Activated CD4-positive, alpha-beta memory T cell treated with anti-CD3 and anti-CD28 coated beads, Interleukin-2, amount 10 ng/mL, durations not matched to agents 7 days and 5 days (primary cell): ENCODE measurements at regions not wholly inside any gene's neighbourhood (a gene's known extent, or its start where the extent isn't known, plus 50 kb on each side); places are given as distances from the start of the nearest gene placed in this dataset.
"Not testable (repeated sequence)": the region's sequence is repeated elsewhere in the genome, so short reads cannot be mapped to it uniquely, and the experiment has no call there.

Experiments used
- CTCF ChIA-PET: fragments of 350-600 bp; sonication (Branson Sonifier 250); formaldehyde crosslinking; loops from one replicate; lab custom pipeline; 2021; ENCODE audit warnings: antibody characterized with exemption, inconsistent platforms; lab: Charles Lee
- POLR2A ChIA-PET: fragments of 350-600 bp; sonication (Branson Sonifier 250); formaldehyde crosslinking; loops from one replicate; lab custom pipeline; 2021; ENCODE audit warnings: antibody characterized with exemption; lab: Charles Lee
- DNase-seq: peaks from one replicate; pipeline ENCODE4 v3.0.0-alpha.2; 2020
- H3K27ac Mint-ChIP-seq: one replicate; pipeline ENCODE4 v1.8.0; 2021; ENCODE audit warnings: mild to moderate bottlenecking, mixed read lengths
- H3K27me3 Mint-ChIP-seq: one replicate; pipeline ENCODE4 v1.8.0; 2021; ENCODE audit warnings: mixed read lengths
- H3K36me3 Mint-ChIP-seq: one replicate; pipeline ENCODE4 v1.8.0; 2021; ENCODE audit warnings: low read depth, mixed read lengths
- H3K4me1 Mint-ChIP-seq: one replicate; pipeline ENCODE4 v1.8.0; 2021; ENCODE audit warnings: mixed read lengths
- H3K4me3 Mint-ChIP-seq: one replicate; pipeline ENCODE4 v1.8.0; 2021; ENCODE audit warnings: mild to moderate bottlenecking, mixed read lengths
- H3K9me3 Mint-ChIP-seq: one replicate; pipeline ENCODE4 v1.8.0; 2021; ENCODE audit warnings: mixed read lengths

DNA sequence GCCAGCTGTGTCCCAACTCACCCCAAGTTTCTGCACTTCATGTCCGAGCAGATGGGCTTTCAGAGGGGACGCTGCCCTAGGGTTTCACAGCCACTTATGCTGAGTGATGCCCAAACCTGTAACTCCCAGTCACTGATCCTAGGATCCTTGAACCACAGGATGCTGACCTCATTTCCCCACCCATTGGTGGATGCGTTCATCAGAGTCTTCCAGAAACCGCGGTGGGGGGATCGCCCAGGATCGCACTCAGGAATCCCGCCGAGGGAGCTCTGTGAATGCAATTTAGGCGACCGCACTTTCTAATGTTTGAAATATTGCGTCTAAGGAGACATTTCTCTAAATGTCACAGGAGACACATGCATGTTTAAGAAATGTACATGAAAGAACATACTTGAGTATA lies 212.3 kb upstream of the IRX4 start:
- no peaks in the 10 kb centered on the region for H3K9me3 Mint-ChIP-seq
- no peak overlapping the region for H3K4me3 Mint-ChIP-seq
- H3K4me1 Mint-ChIP-seq: no peaks in the 10 kb centered on the region
- DNase-seq: no peak
- no peaks in the 10 kb centered on the region for H3K36me3 Mint-ChIP-seq
- ChIA-PET POLR2A (no interaction called here), CTCF (no interaction called here)
- H3K27me3 Mint-ChIP-seq: no peaks in the 10 kb centered on the region
- H3K27ac Mint-ChIP-seq: no peak overlapping the region

DNA sequence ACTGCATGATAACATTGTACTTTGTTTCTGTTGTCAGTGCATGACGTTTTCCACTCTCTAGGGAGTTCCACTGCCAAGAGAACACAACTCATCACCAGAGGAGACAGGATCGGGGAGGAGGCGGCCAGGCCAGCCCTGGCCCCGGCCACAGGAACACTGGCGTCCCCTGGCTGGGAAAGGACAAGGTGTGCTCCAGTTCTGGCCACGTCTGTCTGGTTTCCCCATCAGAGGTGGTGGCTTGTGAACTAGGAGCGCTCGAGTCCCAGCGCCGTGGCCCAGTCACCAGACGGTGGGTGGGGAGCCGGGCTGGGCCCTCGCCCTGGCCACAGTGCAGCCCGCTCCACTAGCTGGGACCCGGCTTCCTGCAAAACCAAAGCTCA lies 211.9 kb upstream of the IRX4 start:
- H3K4me1 Mint-ChIP-seq: no peaks in the 10 kb centered on the region
- H3K36me3 Mint-ChIP-seq: no peaks in the 10 kb centered on the region
- H3K27ac Mint-ChIP-seq: no peak overlapping the region
- H3K9me3 Mint-ChIP-seq: no peaks in the 10 kb centered on the region
- H3K27me3 Mint-ChIP-seq: no peaks in the 10 kb centered on the region
- POLR2A ChIA-PET: no interaction called here
- CTCF ChIA-PET: no interaction called here
- no peak overlapping the region for H3K4me3 Mint-ChIP-seq
- no peak for DNase-seq

DNA sequence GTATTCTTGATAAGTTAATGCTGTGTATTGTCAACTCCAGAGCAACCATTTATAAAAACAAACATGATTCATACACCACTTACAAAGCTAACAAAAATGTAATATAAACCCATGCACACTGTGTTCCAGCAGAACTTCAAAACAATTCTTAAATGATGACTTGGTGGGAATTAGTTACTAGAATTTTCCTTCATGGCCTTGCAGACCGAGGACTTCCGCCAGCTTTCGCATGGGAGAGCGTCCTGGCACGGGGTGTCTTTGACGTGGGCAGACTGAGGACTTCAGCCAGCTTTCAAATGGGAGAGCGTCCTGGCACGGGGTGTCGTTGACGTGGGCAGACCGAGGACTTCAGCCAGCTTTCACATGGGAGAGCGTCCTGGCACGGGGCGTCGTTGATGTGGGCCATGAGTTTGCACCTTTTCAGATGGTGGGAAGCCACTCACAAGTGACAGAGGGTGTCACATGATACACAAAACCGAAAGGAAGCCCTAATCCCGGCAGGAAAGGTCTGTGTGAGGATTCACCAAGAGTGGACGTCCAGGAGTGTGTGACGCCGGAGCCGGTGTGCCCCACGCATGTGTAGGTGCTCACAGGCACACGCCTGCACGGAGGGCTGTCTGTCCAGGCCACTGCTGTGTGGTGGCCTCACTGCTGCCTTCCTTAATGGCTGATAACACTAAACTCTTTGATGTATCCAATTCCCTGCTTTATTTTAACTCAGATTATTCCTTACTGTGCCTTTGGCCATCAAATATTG lies 211.3 kb upstream of the IRX4 start:
- Mint-ChIP-seq H3K27me3 (peaks cover 3% of the 10 kb centered on the region), H3K4me3 (no peak overlapping the region), H3K4me1 (no peaks in the 10 kb centered on the region), H3K36me3 (no peaks in the 10 kb centered on the region), H3K27ac (no peak overlapping the region), H3K9me3 (no peaks in the 10 kb centered on the region)
- no peak for DNase-seq
- ChIA-PET POLR2A (no interaction called here), CTCF (no interaction called here)

DNA sequence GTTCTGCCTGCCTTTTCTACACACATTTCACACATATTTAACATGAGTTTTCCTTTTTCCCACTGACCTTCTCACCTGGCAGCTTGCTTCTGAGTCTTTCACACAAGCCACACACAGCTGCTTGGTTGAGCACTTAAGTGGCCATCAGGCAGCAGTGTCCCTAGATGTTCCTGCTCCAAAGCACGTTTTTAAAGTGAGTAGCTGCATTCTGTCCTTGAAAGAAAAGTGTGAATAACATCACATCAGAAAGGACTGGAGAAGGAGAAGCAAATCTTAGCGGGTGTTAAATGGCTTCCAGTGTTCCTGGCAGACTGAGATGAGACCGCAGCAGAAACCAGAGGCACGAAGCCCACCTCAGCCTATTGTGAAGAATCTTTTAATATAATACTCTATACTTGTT lies 209.2 kb upstream of the IRX4 start:
- DNase-seq: no peak
- POLR2A ChIA-PET: no interaction called here
- Mint-ChIP-seq H3K4me1 (no peaks in the 10 kb centered on the region), H3K27me3 (peaks cover 3% of the 10 kb centered on the region), H3K27ac (no peak overlapping the region), H3K36me3 (no peaks in the 10 kb centered on the region), H3K9me3 (no peaks in the 10 kb centered on the region), H3K4me3 (no peak overlapping the region)
- CTCF ChIA-PET: no interaction called here

DNA sequence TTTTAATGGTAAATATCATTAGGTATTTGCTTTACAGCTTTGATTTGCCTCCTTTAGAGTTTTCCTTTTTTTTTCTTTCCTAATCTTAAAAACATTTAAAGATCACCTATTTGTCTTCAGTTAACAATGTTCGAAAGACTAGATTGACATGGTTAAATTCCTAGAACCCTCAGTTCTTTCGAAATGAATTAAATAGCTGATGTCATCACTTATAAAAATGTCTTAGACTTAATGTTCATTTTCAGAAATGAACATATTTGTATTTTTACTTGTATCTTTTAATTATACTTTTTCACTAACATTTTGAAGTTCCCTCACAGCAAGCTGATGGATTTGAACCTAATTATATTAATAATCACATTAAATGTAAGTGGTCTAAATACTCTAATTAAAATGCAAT lies 205.3 kb upstream of the IRX4 start:
- no peaks in the 10 kb centered on the region for H3K9me3 Mint-ChIP-seq
- POLR2A ChIA-PET: no interaction called here

DNA sequence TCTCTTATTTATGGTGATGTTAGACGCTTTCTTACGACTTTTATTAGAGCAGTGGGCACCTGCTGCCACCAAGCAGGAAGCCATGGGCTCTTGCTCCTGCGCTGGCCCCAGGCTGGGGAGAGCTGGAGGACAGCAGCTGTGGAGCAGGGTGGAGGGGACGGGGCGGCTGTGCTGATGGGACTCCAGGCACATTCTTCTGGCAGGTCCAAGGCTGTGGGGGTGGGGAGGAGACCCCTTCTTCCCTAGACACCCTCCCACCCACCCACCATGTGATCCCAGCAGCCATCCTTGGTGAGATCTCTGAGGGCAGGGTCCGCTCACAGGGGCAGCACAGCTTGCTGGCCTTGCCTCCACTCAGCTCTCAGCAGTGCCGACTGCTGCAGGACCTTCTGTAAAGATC lies 192.6 kb upstream of the IRX4 start:
- Mint-ChIP-seq H3K36me3 (no peaks in the 10 kb centered on the region), H3K27me3 (peaks cover 2% of the 10 kb centered on the region), H3K4me1 (no peaks in the 10 kb centered on the region), H3K27ac (no peak overlapping the region), H3K9me3 (no peaks in the 10 kb centered on the region), H3K4me3 (no peak overlapping the region)
- ChIA-PET CTCF (no interaction called here), POLR2A (no interaction called here)
- no peak for DNase-seq

More for the DNA sequence above, 205.3 kb upstream of the IRX4 start:
- Mint-ChIP-seq H3K4me3 (no peak overlapping the region), H3K4me1 (no peaks in the 10 kb centered on the region), H3K36me3 (no peaks in the 10 kb centered on the region), H3K27ac (no peak overlapping the region), H3K27me3 (peaks cover 7% of the 10 kb centered on the region)
- CTCF ChIA-PET: no interaction called here
- DNase-seq: no peak

DNA sequence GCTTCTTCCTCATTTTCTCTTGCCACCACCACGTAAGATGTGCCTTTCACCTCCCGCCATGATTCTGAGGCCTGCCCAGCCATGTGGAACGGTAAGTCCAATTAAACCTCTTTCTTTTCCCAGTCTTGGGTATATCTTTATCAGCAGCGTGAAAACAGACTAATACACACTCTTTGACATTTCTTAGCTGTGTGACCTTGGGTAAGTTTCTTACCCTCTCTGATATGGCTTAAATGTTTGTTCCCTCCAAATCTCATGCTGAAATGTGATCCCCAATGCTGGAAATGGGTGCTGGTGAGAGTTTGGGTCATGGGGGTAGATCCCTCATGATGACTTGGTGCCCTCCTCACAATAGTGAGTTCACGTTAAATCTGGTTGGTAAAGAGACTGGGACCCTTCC lies 188.8 kb upstream of the IRX4 start:
- POLR2A ChIA-PET: no interaction called here
- no peak overlapping the region for H3K4me3 Mint-ChIP-seq

DNA sequence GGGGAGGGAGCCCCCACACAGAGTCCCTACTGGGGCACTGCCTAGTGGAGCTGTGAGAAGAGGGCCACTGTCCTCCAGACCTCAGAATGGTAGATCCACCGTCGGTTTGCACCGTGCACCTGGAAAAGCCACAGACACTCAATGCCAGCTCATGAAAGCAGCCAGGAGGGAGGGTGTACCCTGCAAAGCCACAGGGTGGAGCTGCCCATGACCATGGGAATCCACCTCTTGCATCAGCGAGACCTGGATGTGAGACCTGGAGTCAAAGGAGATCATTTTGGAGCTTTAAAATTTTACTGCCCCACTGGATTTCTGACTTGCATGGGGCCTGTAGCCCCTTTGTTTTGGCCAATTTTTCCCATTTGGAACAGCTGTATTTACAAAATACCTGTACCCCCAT lies 188.1 kb upstream of the IRX4 start:
- H3K9me3 Mint-ChIP-seq, H3K36me3 Mint-ChIP-seq, H3K27me3 Mint-ChIP-seq, H3K27ac Mint-ChIP-seq, H3K4me3 Mint-ChIP-seq, POLR2A ChIA-PET, CTCF ChIA-PET, DNase-seq, H3K4me1 Mint-ChIP-seq: not testable (repeated sequence)

More for the DNA sequence above, 188.8 kb upstream of the IRX4 start:
- Mint-ChIP-seq H3K4me1 (no peaks in the 10 kb centered on the region), H3K27me3 (no peaks in the 10 kb centered on the region), H3K36me3 (no peaks in the 10 kb centered on the region), H3K27ac (no peak overlapping the region), H3K9me3 (no peaks in the 10 kb centered on the region)
- CTCF ChIA-PET: no interaction called here
- DNase-seq: no peak

DNA sequence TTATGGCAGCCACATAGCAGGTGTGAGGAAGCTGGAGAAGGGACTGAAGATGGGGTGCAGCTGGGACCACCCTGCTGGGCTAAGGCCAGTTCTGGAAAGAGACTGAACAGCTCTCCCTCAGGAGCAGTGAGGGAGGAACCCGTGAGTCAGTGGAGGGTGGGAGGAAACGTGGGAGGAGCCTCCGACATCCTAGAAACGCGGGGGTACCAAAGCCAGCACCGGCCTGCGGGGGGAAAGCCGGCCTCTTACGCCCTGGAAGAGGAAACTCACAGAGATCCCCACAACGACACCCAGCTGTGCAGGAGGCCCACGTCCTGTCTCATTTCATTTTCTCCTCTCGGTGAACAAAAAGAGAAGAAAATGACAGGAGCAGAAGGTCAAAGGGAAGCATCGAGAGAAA lies 185.8 kb upstream of the IRX4 start:
- Mint-ChIP-seq H3K27ac (no peak overlapping the region), H3K27me3 (no peaks in the 10 kb centered on the region), H3K36me3 (no peaks in the 10 kb centered on the region), H3K4me3 (no peak overlapping the region), H3K9me3 (peaks cover under 1% of the 10 kb centered on the region), H3K4me1 (no peaks in the 10 kb centered on the region)
- DNase-seq: no peak
- CTCF ChIA-PET: no interaction called here
- POLR2A ChIA-PET: no interaction called here

DNA sequence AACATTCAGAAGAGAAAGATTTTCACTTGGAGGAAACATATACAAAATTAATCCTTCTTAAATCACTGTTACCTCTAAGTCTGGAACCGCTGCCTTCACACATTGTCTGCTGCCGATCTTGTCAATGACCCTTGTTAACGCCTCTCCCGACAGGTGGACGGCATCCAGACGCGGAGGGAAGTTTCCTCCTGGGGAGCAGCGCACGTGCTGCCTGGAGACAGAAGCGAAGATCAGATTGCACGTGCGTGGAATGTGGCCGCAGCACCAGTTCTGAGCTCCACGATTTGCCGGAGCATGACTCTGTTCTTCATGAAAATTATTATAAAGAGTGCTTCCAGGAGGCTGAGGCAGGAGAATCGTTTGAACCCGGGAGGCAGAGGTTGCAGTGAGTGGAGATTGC lies 183.6 kb upstream of the IRX4 start:
- no peak overlapping the region for H3K4me3 Mint-ChIP-seq
- no peak for DNase-seq
- POLR2A ChIA-PET: no interaction called here
- H3K27ac Mint-ChIP-seq: no peak overlapping the region
- H3K27me3 Mint-ChIP-seq: peaks cover 4% of the 10 kb centered on the region
- CTCF ChIA-PET: interaction anchor here (0.7 kb wide), 1 partner anchor 11 kb away, joined by 4 read pairs; no protein-coding TSS in a partner anchor
- H3K4me1 Mint-ChIP-seq: no peaks in the 10 kb centered on the region
- H3K9me3 Mint-ChIP-seq: peaks cover 3% of the 10 kb centered on the region
- H3K36me3 Mint-ChIP-seq: no peaks in the 10 kb centered on the region

DNA sequence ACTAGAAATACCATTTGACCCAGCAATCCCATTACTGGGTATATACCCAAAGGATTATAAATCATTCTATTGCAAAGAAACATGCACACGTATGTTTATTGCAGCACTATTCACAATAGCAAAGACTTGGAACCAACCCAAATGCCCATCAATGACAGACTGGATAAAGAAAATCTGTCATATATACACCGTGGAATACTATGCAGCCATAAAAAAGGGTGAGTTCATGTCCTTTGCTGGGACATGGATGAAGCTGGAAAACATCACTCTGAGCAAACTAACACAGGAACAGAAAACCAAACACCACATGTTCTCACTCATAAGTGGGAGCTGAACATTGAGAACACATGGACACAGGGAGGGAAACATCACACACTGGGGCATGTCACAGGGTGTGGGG lies 180.7 kb upstream of the IRX4 start:
- not testable (repeated sequence) for H3K4me3 Mint-ChIP-seq

DNA sequence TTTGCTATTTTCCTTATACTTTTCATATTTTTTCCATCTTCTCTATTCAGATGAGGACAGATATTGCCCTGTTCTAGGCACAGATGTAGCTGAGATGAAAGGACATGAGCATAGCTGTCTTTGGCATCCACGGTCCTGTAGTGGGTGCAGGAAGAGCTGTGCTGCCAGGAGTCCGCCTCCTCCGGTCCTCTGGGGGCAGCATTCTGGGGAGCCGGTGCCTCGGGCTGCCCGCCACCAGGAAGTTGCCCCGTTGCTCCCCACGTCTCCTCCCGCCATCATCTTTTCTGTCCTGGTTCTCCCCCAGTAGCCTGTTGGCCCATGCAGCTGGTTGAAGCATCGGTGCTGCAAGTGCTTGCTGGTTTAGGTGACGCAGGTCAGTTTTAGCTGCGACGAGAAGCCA lies 170.0 kb upstream of the IRX4 start:
- Mint-ChIP-seq H3K9me3 (no peaks in the 10 kb centered on the region), H3K4me1 (no peaks in the 10 kb centered on the region), H3K27me3 (peaks cover 2% of the 10 kb centered on the region), H3K4me3 (no peak overlapping the region), H3K27ac (no peak overlapping the region), H3K36me3 (no peaks in the 10 kb centered on the region)
- POLR2A ChIA-PET: no interaction called here
- CTCF ChIA-PET: interaction anchor here (0.6 kb wide), 1 partner anchor 10 kb away, joined by 3 read pairs; no protein-coding TSS in a partner anchor
- no peak for DNase-seq

More for the DNA sequence above, 180.7 kb upstream of the IRX4 start:
- H3K36me3 Mint-ChIP-seq, DNase-seq, H3K27me3 Mint-ChIP-seq, H3K4me1 Mint-ChIP-seq, H3K27ac Mint-ChIP-seq, H3K9me3 Mint-ChIP-seq, CTCF ChIA-PET, POLR2A ChIA-PET: not testable (repeated sequence)

DNA sequence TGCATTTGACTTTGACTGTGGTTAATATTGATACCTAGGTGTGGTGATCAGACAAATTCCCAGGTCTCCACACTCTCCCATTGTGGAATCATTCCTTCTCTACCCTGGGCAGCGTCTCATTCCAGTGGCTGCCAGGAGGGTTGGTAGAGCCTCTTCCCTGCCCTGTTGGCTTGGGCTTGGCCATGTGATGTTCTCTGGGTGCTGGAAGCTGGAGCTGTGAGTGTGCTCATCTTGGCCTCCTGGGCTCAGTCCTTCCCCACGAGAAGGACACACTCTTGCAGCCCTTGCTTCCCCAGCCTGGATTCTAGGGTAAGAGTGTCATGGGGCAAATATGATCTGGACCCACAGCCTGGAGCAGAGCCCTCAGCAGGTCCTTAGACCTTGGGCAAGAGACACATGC lies 167.2 kb upstream of the IRX4 start:
- DNase-seq: no peak
- Mint-ChIP-seq H3K4me1 (no peaks in the 10 kb centered on the region), H3K36me3 (no peaks in the 10 kb centered on the region), H3K27ac (no peak overlapping the region), H3K4me3 (no peak overlapping the region), H3K9me3 (peaks cover 3% of the 10 kb centered on the region), H3K27me3 (peaks cover 4% of the 10 kb centered on the region)
- POLR2A ChIA-PET: no interaction called here
- CTCF ChIA-PET: interaction anchor here (1.5 kb wide), 1 partner anchor 10 kb away, joined by 3 read pairs; no protein-coding TSS in a partner anchor

DNA sequence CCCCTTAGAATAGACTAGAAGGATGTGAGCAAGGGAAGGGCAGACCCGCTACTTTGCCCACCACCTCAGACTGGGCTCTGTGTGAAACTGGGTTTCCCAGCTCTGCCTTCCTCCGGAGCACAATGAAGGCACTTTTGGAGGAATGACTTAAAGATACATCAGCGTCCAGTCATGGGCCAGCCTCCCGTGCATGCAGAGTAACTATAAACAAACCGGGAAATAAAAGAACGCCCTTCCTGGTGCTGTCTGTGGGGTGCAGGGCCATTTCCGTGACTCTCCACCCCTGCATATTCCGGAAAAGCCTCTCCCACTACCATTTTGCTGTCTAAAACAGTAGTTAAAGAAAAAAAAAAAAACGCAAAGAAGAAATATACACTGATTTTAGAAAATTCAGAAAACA lies 165.9 kb upstream of the IRX4 start:
- Mint-ChIP-seq H3K27me3 (peaks cover 4% of the 10 kb centered on the region), H3K9me3 (peaks cover 3% of the 10 kb centered on the region), H3K4me1 (no peaks in the 10 kb centered on the region), H3K36me3 (no peaks in the 10 kb centered on the region), H3K4me3 (no peak overlapping the region), H3K27ac (no peak overlapping the region)
- DNase-seq: no peak
- CTCF ChIA-PET: interaction anchor here (1.5 kb wide), 1 partner anchor 9 kb away, joined by 3 read pairs; no protein-coding TSS in a partner anchor
- POLR2A ChIA-PET: no interaction called here
